HUES6 (cell line): ENCODE measurements at regions not wholly inside any gene's neighbourhood (a gene's known extent, or its start where the extent isn't known, plus 50 kb on each side); places are given as distances from the start of the nearest gene placed in this dataset.
"Not testable (repeated sequence)": the region's sequence is repeated elsewhere in the genome, so short reads cannot be mapped to it uniquely, and the experiment has no call there.

Experiments used
- H3K27ac ChIP-seq: 2 replicates; pipeline ENCODE4 v1.7.0; 2013; ENCODE audit warnings: low read depth, mild to moderate bottlenecking, low read length, inconsistent platforms
- H3K27me3 ChIP-seq: 2 replicates; pipeline ENCODE4 v1.6.1; 2013; ENCODE audit warnings: low read length; ENCODE audit not compliant: control insufficient read depth, insufficient read depth
- H3K36me3 ChIP-seq: 2 replicates; pipeline ENCODE4 v1.6.1; 2013; ENCODE audit warnings: low read length; ENCODE audit not compliant: control insufficient read depth, insufficient read depth
- H3K4me1 ChIP-seq: 2 replicates; pipeline ENCODE4 v1.6.1; 2013; ENCODE audit warnings: low read length; ENCODE audit not compliant: control insufficient read depth, insufficient read depth
- H3K4me3 ChIP-seq: 2 replicates; pipeline ENCODE4 v1.5.1; 2013; ENCODE audit warnings: low read depth, low read length
- H3K9ac ChIP-seq: one replicate; pipeline ENCODE4 v1.6.1; 2013; ENCODE audit warnings: mild to moderate bottlenecking, low read length
- H3K9me3 ChIP-seq: 2 replicates; pipeline ENCODE4 v1.6.1; 2013; ENCODE audit warnings: low read depth, low read length; ENCODE audit not compliant: control insufficient read depth, insufficient read depth

DNA sequence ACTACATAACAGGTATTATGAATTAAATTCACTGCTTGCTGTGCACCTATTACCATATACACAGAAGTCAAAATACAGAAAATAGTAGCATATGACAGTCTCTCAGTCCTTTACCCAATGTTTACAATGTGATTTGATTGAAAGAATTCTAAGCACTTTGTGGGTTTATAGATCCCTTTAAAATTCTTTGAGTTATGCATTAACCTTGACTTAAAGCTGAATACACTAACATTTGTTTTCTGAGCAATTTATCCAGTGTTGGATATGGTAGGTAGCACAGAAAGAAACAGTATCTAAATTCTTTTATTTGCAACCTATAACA is 230.8 kb upstream of the DDI1 start:
- Histone ChIP-seq H3K27me3 (no peaks in the 10 kb centered on the region), H3K4me3 (no peak overlapping the region), H3K9me3 (no peaks in the 10 kb centered on the region), H3K27ac (no peak overlapping the region), H3K4me1 (peaks cover 3% of the 10 kb centered on the region; the same call in 1 of the 2 replicates), H3K9ac (no peak overlapping the region), H3K36me3 (no peaks in the 10 kb centered on the region)

GRCh38 chr11:103806130-103806895 is 230.1 kb upstream of the DDI1 start:
- Histone ChIP-seq H3K4me1 (no peaks in the 10 kb centered on the region), H3K4me3 (no peak overlapping the region), H3K36me3 (no peaks in the 10 kb centered on the region), H3K27me3 (no peaks in the 10 kb centered on the region), H3K9me3 (no peaks in the 10 kb centered on the region), H3K27ac (no peak overlapping the region), H3K9ac (no peak overlapping the region)

DNA sequence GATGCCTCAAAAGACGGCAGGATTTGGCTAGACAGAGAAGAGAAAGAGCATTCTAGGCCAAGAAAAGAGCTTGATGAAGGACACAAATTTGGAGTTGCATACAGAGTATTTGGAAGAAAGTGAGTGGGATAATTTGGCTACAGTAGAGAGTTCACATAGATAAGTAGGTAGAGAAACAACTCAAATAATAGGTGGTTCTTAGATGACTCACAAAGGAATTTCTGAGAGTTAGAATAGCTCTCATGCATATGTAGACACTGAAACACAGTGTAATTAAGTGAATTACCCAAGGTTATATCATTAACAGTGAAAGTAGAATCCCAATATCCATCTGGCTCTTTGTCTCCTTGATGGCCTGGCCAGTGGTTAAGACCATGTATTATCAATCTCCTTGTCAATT is 228.6 kb upstream of the DDI1 start:
- H3K9me3 ChIP-seq = no peaks in the 10 kb centered on the region
- no peaks in the 10 kb centered on the region for H3K27me3 ChIP-seq
- no peak overlapping the region for H3K9ac ChIP-seq
- H3K4me1 ChIP-seq = peaks cover 10% of the 10 kb centered on the region; the same call in 1 of the 2 replicates
- H3K4me3 ChIP-seq = no peak overlapping the region
- no peaks in the 10 kb centered on the region for H3K36me3 ChIP-seq
- H3K27ac ChIP-seq = no peak overlapping the region

GRCh38 chr11:103808252-103808651 is 228.2 kb upstream of the DDI1 start:
- Histone ChIP-seq H3K27ac (no peak overlapping the region), H3K27me3 (no peaks in the 10 kb centered on the region), H3K36me3 (no peaks in the 10 kb centered on the region), H3K9ac (no peak overlapping the region), H3K9me3 (no peaks in the 10 kb centered on the region), H3K4me3 (no peak overlapping the region), H3K4me1 (peaks cover 13% of the 10 kb centered on the region; the same call in 1 of the 2 replicates)

DNA sequence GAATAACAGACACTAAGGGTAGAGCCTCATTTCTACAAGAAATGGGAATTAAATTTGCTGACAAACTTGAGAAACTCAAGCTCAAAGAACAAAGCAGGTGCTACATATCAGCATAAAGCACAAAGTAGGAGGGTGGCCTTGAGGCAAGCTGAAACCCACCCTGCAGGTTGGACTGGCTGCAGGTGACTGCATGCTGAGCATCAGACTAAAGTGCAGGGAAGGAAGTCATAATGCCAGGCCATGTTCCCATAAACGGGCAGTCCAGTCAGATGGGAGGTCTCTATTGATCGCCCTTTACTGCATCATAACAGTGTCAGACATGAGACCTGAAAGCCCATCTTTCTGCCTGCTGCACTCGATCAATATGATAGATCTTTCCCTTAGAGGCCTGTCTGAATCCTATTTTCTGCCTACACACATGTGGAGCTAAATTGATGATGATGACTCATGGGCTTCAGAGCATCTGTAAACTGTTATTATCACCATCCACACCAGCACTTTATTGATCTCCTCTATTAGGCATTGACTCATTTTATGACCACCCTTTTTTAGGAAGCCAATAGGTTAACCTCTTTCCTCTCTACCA is 224.5 kb upstream of the DDI1 start:
- no peak overlapping the region for H3K9ac ChIP-seq
- no peak overlapping the region for H3K4me3 ChIP-seq
- no peaks in the 10 kb centered on the region for H3K9me3 ChIP-seq
- H3K27ac ChIP-seq = no peak overlapping the region
- no peaks in the 10 kb centered on the region for H3K27me3 ChIP-seq
- no peaks in the 10 kb centered on the region for H3K36me3 ChIP-seq
- peaks cover 13% of the 10 kb centered on the region; the same call in 1 of the 2 replicates for H3K4me1 ChIP-seq

GRCh38 chr11:103812680-103813079 is 223.8 kb upstream of the DDI1 start:
- H3K4me1 ChIP-seq = peaks cover 13% of the 10 kb centered on the region; the same call in 1 of the 2 replicates
- no peaks in the 10 kb centered on the region for H3K9me3 ChIP-seq
- no peaks in the 10 kb centered on the region for H3K36me3 ChIP-seq
- H3K4me3 ChIP-seq = no peak overlapping the region
- no peak overlapping the region for H3K9ac ChIP-seq
- no peak overlapping the region for H3K27ac ChIP-seq
- no peaks in the 10 kb centered on the region for H3K27me3 ChIP-seq

GRCh38 chr11:103820345-103820744 is 216.1 kb upstream of the DDI1 start:
- H3K36me3 ChIP-seq, H3K27me3 ChIP-seq, H3K9ac ChIP-seq, H3K27ac ChIP-seq, H3K4me1 ChIP-seq, H3K4me3 ChIP-seq: not testable (repeated sequence)
- H3K9me3 ChIP-seq = peaks cover 18% of the 10 kb centered on the region

DNA sequence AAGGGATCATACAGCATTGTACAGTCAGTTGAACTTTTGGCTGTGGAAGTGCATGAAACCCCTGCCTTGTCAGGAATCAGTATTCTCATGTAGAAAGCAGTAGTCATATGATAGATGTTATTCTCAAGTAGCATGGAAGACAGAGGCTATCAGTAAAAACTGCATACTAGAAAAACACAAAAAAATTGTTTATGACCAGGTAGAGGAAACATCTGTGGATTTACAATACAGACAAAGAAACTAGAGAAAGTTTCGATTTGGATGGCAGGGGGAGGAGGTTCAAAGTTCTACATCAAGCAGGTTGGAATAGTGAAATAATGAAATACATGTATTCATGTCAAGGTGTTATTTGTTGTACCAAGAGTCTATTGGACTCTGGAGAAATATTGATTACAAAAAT is 212.3 kb upstream of the DDI1 start:
- no peaks in the 10 kb centered on the region for H3K27me3 ChIP-seq
- H3K9me3 ChIP-seq = peaks cover 17% of the 10 kb centered on the region

GRCh38 chr11:103825469-103825868 is 211.0 kb upstream of the DDI1 start:
- peaks cover 15% of the 10 kb centered on the region for H3K9me3 ChIP-seq
- H3K27ac ChIP-seq = no peak overlapping the region
- H3K9ac ChIP-seq = no peak overlapping the region
- H3K4me1 ChIP-seq = no peaks in the 10 kb centered on the region
- no peaks in the 10 kb centered on the region for H3K27me3 ChIP-seq
- no peaks in the 10 kb centered on the region for H3K36me3 ChIP-seq
- H3K4me3 ChIP-seq = no peak overlapping the region

More for the DNA sequence above, 212.3 kb upstream of the DDI1 start:
- H3K4me3 ChIP-seq = no peak overlapping the region
- no peak overlapping the region for H3K27ac ChIP-seq
- no peaks in the 10 kb centered on the region for H3K36me3 ChIP-seq
- H3K9ac ChIP-seq = no peak overlapping the region
- no peaks in the 10 kb centered on the region for H3K4me1 ChIP-seq

- no peak overlapping the region for H3K27ac ChIP-seq
- no peaks in the 10 kb centered on the region for H3K27me3 ChIP-seq
- H3K4me1 ChIP-seq = no peaks in the 10 kb centered on the region
- H3K9me3 ChIP-seq = peaks cover 9% of the 10 kb centered on the region
- H3K9ac ChIP-seq = no peak overlapping the region
- no peak overlapping the region for H3K4me3 ChIP-seq
- H3K36me3 ChIP-seq = no peaks in the 10 kb centered on the region
These were observed 209.6 kb upstream of the DDI1 start for GRCh38 chr11:103826856-103827255.

- Histone ChIP-seq H3K36me3 (no peaks in the 10 kb centered on the region), H3K9me3 (peaks cover 9% of the 10 kb centered on the region), H3K27me3 (no peaks in the 10 kb centered on the region), H3K4me1 (no peaks in the 10 kb centered on the region), H3K4me3 (no peak overlapping the region), H3K27ac (no peak overlapping the region), H3K9ac (no peak overlapping the region)
These were observed 206.8 kb upstream of the DDI1 start for GRCh38 chr11:103829596-103829995.
